Activated CD4-positive, alpha-beta T cell treated with anti-CD3 and anti-CD28 coated beads, Interleukin-2, amount 50 U/mL, for 48 hours (primary cell): ENCODE measurements at regions not wholly inside any gene's neighbourhood (a gene's known extent, or its start where the extent isn't known, plus 50 kb on each side); places are given as distances from the start of the nearest gene placed in this dataset.
"Not testable (repeated sequence)": the region's sequence is repeated elsewhere in the genome, so short reads cannot be mapped to it uniquely, and the experiment has no call there.

Experiments
- DNase-seq, 2 experiments: peaks; one replicate each; pipeline ENCODE4 v3.0.0-alpha.2; 2020

DNA sequence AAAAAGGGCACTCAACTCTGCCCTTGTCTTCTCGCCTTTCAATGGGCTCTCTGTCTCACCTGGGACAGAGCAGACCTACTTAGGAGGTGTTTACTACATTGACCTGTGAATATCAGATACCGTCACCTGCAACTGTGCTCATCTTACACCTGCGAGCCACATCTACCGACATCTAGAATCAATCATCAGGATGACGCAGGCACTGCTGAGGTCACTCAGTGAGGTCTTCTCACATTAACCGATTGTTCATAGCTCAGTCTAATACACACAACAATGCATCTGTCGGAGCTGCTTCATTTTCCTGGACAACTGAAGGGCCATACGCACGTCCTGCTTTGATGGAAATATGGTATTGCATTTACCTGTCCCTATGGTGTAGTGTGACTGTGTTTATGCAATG lies 211.9 kb downstream of the FGF9 start:
- no peak for DNase-seq

DNA sequence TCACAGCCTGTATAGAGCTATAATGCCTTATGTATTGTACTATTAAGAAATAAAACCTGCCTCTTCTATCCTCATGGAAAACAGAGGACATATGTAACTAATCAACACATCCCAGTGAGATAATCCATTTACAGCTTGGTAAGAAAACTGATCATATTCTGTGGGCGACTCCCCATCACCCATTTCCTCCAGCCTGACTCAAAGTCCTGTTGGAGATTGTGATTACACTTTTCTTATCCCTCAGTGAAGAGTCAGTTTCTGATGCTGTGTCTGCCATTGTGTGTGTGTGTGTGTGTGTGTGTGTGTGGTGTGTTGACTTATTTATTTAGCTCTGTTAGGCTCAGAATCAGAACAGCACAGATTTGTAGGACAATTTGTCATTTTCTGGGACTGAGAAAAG lies 212.8 kb downstream of the FGF9 start:
- DNase-seq: no peak

DNA sequence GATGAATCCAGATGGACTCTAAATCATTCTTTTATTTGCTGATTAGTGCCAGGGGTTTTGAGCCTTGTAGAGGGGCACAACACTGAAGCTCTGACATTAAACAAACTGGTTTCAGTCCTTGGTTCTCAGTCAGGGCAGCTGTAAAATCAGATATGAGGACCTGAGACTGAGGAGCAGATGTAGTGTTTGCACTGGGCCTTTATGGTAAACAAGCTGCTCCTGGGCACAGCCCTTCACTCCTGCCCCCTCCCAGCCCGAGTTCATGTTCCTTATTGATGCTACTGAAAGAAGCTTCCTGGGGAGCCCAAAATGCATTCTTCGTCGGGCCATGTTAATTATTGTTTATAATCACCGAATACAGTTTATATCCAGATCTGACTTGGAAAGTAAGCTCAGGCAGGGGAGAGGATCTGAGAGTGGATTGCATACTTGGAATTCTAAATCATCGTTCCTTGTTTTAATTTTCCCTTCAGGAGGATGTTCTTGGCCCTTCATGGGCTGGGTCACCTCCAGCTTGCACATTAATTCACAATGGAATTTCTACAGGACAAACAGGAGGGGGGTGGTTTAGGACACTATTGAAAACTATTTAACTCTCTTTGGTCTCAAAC lies 213.5 kb downstream of the FGF9 start:
- no peak for DNase-seq

DNA sequence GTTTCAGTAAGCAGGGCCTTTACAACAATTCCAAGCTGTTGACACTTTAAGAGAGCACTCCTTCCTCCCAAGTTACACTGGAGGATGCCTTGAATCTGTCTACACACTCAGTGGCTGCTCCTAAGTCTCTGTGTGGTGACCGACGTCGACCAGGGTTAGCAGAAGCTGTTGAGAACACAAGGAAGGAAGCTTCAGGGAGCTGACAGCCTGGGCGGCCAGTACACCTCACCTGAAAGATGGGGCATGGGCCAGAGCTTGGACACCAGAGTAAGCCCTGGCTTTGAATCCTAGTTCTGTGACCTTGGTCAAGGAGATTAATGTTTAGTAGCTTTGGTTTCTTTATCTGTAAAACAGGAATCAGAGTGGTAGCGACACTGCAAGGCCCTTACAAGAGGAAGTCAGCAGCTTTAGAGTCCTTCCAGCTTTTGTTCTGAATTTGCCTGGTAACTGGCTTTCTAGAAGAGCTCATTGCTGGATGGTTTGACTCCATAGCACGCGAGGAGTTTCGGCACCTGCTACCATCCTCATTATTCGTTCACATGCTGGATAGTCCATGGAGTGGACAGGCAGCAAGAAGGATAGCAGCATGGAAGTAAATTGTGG lies 214.2 kb downstream of the FGF9 start:
- DNase-seq: no peak

DNA sequence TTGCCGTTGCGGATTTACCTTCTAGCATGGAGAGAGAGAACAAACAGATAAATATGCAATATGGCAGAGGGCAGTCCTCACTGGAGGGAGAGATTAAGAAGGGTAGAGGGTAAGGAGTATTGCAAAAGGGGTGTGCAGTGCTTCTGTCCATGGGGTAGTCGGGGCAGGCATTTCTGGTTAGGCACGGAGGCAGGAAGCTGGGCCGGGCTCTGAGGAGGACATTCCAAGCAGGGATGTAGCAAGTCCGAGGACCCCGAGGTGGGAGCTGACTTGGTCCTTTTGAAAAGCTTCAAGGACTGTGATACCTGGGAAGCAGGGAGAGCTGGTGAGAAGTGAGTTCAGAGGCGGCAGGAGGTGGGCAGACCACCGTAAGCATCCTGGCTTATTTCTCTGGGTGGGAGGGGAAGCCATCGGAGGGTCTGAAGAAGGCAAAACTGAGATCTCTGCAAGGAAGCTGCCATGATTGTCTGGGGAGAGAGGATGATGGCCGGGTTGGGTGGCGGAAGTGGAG lies 214.9 kb downstream of the FGF9 start:
- DNase-seq: no peak

DNA sequence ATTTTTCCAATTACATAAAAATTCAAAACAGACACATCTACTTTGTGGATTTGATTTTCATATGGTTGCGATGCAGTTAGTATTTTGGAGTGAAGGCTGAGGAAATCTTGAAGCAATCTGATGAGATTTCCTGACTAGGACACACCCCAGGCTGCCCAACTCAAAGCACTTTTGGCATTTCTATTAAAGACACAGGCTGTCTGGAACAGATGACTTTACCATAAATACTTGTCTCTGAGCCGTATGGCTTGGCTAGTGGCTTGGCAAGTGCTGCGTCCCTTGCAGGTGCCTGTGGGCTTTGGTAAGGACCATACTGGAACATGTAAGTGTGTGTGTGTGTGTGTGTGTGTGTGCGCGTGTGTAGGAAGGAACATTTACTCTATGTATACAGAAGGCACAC lies 218.8 kb downstream of the FGF9 start:
- DNase-seq: no peak

DNA sequence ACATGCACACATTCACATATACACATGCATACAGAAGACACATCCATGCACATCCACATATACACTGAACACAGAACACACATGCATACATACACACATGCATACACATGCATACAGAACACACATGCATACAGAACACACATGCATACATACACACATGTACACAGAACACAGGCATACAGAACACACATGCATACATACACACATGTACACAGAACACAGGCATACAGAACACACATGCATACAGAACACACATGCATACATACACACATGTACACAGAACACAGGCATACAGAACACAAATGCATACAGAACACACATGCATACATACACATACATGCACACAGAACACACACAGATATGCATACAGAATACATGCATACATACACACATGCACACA lies 219.3 kb downstream of the FGF9 start:
- DNase-seq: not testable (repeated sequence)

DNA sequence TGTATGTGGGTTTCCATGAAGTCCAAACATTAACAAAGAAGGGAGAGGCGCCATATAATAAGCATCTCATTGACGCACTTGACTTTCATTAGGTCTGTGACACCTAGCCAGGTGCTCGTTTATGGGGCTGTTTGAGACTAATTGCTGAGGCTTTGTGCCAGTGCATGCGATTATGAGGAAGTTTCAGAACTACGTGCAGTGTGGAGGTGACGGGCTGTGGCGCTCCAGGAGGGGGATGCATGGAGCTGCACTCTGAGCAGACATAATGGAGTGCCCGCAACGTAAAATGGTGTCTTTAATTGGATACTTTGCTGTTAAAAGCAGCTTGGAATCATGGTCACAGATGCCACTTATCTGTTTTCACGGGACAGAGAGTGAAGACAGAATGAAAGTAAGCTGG lies 223.2 kb downstream of the FGF9 start:
- no peak for DNase-seq

DNA sequence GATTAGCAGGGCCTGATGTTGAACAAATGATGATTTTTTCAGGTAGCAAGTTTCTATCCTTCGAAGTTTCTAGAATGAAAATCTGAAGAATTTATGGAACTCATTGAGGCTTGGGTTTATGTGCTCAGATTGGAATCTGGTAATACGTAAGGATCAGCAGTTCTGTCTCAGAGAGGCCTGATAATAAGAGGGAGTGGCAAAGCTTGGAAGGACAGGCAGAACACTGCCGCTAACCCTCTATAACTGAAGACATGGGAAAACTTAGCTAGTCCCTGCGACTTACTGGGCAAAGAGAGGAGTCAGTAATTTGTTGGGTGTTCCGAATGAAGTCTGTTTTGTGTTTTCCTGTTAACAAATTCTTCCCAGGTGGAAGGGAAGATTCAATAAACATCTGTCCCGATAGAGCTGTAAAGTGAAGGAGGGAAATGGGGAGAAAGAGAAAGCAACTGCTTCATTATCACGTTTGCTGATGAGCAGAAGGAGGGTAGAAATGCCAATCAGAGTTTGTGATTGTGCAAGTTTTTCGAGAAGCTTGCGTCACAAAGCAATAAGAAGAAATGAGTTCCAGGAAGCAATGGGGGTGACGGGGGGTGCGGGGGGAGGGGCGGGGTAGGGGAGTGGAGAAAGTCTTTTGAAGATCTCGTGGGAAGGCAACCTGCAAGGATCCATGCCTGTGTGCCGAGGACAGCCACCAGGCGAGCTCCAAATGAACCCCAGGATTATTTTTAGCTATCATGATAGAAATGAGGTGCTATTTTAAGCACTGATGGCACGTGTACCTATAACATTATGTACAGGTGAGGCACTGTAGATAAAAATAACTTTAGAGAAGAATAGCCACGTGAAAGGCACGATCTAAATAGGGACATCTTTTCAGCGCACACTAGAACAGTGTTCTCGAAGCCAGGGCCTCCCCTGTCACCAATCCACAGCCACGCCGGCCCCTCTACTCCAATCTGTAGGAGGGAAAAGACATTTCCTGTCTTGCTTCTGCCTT lies 224.1 kb downstream of the FGF9 start:
- DNase-seq: no peak

DNA sequence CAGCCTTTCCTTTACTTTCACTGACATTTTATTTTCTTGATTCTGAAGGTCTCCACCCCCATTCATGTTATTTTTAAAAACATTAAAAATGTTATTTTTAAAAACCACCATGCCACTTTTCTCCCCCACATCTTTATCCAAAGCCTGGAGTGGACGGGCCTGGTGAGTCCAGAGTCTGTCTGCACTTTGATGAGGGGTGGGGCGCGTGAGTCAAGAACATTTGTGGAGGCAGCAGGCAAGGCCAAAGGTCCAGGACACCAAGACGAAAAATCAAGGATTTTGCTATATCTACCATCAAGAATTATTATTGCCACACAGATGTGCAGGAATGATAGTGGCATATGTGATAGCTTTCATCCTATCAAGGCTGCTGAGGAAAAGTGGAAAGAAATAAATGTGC lies 224.9 kb downstream of the FGF9 start:
- no peak for DNase-seq

DNA sequence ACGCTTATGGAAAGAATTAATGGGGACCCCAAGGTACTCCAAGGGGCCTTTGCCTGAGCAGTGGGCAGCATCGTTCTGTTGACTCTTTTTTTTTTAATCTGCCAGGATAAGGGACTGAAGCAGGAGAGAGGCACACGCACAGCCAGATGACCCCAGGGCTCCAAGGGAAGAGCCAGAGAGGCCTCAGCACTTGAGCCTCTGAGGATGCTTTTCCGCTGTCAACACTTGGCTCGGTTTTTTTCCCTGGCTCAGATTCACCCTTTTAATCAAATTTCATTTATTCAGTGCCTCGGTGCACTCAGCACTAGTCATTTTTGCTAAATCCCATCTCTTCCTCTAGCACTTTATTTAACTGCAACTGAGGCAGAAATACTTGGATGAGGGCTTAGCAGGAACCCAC lies 226.3 kb downstream of the FGF9 start:
- no peak for DNase-seq

DNA sequence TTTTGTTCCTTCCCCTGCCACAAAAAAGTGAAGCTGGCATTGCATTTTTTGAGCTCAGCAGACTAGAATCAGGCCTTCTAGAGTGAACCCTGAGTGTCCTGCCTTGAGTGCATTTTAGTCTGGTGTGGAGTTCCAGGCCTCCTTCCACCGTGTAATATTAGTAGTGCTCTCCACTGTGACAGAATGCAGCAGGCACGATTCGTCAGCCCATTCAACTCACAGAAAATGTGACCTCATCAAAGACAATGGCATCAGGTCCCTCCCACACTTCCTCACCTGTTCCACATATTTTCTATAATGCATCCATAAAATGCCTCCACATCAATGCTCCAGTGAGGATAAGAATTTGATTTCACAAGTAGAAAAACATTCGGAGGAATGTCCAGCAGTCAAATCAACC lies 227.6 kb downstream of the FGF9 start:
- no peak for DNase-seq

DNA sequence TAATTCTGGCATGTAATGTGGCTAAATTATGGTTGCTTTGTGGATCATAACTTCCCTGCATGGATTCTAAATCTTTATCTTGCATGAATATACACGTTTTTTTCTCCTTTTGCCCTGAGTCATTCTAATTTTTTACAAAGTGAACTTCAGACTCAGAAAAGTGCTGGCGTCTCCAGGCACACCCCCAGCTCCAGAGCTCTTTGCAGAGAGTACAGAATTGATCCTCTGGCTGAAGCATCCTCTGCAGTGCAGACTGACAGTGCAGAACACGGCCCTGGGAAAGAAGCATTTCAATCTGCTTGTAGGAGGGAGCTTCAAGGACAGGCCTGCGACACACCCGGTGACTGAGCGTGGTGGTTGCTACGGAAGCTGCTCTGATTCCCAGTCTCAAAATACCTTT lies 228.1 kb downstream of the FGF9 start:
- no peak for DNase-seq

DNA sequence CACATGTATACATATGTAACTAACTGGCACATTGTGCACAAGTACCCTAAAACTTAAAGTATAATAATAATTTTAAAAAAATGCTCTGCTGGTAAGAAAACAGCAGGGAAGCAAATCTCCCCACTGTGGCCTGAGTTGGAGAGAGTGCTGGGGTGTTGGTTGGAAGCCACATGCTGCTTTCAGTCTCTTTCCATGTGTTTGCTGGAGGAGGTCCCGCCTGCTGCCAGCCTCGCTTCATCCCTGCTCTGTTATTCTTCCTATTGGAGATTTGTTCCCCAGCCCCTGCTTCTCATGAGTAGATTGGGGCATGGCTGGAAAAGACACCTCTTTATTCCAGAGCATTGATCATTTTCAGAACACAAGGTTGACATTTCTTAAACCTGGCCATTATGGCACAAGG lies 230.5 kb downstream of the FGF9 start:
- DNase-seq: no peak

DNA sequence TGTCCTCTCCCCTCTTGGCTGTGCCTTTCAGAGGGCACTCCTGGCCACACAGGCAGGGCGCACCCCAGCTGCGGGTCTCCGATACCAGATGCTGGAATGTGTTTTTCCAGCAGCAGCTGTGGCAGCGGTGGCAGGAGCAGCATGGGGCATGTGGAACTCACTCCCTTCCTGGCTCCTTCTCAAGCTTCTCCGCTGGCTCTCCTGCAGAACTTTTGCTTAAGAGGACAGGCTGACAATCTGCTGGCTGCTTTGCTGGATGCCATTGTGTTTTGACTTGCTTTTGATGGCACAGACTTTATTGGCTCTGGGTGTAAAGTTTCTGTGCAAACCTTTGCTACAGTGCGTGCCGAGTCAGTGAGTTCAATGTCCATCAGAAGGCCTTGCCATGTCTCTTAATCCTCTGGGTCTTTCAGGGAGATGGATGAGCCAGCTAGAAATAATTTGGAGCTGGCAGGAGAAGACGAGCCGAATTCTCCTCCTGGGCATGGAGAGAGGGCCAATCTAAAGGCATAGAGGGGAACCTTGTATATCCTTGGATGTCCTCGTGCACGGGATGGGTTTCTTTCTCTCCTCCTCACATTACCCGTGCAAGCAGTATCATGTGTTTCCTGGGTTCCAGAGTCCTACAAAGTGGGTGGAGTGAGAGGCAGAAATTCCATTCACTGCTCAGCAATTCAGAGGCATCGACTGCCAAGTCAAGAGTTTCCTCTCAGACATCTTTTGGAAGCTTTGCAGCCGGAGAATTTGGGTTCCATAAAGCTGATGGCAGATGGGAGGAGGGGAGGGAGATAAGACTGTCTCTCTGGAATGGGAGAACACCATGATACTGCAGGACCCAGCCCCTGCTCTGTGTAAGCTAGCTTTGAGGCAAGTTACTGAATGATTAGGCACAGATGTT lies 231.2 kb downstream of the FGF9 start:
- no peak for DNase-seq

DNA sequence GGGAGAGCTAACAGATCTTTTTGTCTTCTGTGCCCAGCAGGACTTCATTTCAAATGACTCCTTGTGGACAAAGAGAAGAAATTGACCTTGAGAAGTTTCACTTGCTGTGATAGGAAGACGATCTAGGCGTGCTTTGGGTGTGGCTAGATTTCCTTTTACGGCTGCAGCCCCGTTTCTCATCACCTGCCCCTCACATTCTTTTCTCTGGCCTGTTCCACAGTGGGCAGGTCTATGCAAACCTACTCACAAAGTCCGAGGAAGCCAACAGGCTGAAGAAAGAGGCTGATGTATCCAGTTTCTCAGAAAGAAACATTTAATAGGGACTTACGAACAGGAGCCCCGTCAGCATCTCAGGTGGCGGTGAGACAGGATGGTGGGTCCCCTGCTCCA lies 231.8 kb downstream of the FGF9 start:
- DNase-seq: no peak

DNA sequence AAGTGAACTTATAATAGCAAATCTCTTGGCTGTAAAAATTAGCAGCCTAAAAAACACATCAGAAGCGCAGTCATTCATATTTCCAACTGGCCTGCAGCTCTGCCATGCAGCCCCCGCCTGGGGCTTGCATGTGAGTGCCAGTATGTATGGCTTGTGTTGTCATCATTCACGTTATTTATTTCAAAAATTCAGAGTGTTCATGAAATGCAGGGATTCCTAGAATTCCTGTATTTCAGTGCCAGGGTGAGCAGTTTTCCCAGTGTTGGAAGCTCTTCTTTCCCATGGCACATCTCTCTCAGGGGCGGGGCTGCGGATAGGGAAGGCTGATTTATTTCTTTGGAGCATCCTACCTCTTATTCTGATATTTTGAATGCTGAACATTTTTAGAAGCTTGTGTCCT lies 234.6 kb downstream of the FGF9 start:
- DNase-seq: no peak

DNA sequence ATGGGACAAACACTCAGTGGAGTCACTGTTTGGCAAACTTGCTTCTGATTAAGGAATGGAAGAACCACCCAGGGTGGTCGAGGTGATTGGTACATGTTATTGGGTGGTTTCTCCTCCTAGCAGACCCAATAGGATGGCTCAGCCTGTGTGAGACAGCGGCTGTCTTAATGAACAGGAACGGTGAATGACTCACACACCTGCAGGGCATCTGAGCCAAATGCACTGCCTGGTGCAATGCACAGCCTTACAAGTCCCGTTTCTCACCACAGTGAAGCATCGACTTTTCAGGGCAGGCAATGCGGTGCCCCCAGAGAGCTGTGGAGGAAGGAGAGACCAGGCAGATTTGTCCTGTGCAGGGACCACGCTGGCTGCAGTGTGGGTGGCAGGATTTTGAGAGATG lies 238.5 kb downstream of the FGF9 start:
- DNase-seq: no peak

DNA sequence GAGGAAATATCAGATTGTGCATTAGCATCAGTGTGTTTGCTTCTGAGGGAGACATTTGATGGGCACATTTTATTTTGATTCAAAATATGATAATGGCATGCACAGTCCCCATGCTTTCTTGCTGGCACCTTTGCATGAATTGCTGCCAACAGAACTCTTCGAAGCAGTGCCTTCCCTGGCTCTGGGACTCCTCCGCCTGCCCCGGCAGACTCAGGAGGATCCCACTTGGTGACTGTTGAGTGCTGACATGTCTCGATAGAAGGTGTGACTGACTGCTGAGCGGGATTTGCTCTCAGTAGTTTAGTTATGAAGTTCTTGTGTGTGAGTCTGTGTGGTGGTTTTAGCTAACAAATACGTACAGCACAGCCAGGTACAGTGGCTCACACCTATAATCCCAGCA lies 239.7 kb downstream of the FGF9 start:
- DNase-seq: no peak

DNA sequence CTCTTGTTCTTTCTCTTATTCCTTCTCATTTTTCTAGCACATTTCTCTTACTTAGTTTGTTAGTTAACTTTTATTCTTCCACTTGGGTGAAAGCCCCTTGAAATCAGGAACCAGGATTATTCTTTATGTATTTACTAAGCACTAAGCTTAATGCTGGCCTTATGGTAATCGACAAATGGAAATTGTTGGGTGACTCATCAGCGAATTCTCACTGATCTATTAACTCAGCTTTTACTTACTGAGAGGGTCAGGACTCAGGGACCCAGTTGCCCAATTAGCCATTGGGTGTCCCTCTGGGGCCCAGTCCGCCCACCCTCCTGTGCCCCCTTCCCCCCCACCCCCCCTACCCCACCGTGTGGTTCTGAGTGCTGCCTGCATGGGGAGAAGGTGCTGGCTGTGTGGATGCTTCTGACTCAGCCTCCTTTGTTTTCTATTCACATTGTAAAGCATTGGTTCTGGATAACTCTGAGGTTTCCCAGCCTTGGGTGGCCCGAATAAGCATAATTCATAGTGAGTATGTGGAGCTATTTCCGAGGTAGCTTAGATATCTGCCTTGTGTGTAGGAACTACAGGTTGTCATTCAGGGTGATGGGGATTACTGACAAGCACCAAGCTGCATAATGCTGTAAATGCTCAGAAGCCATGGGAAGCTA lies 240.9 kb downstream of the FGF9 start:
- DNase-seq: no peak

DNA sequence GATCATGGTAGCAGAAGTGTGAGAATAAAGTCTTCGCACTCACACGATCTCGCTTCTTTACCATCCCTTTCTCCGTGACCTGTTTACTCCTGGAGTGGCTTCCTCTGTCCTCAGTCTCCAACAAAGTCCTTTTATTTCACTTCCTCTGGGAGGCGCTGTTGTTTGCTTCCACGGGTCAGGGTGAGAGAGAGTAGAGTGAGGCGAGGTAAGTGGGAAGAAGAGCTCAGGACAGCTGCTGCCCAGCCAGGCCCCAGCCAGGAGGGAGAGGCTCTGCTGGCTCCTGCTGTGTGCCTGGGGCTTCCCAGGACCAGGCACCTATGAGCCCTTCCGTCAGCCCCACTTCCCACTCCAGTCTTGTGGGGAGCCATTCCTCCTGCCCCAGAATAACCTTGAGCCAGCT lies 242.1 kb downstream of the FGF9 start:
- peak; percentile 4 to 6 for DNase-seq
